Testis (tissue), 2 donors: ENCODE measurements at regions not wholly inside any gene's neighbourhood (a gene's known extent, or its start where the extent isn't known, plus 50 kb on each side); places are given as distances from the start of the nearest gene placed in this dataset.

Source experiments
- POLR2A ChIP-seq: fragments of 450-650 bp; IDR thresholded peaks from one replicate; pipeline ENCODE4 v1.6.1; 2017; ENCODE audit warnings: antibody characterized with exemption, mild to moderate bottlenecking, moderate library complexity
- TF ChIP-seq, protein P1 (sequence below), 3 experiments: fragments of 450-650 bp in 2 of 3; fragments of 200-600 bp in 1 of 3; sonication (generic) in 1 of 3; IDR thresholded peaks; one replicate each; pipeline ENCODE4 v1.5.1; 2016 to 2019; ENCODE audit warnings: antibody characterized with exemption in 3 of 3, mild to moderate bottlenecking in 2 of 3, moderate library complexity in 1 of 3

DNA sequence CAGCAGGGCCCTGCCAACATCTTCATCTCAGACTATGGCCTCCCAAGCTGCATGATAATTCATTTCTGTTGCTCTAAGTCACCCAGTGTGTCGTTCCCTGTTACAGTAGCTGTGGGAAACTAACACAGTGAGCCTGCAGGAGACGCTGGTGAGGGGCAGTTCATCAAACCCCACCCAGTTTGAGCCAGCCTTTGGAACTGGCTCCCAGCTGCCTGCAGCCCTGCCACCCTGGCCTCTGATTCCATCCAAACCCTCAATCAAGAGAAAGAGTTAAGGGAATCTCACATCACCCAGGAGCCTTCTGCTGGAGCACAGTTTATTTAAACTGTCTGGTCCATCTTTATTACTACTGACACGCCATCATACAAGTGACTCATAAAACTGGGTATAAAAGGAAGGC, 64.9 kb upstream of the ZCCHC2 start:
- TF ChIP-seq POLR2A, result no peak
- TF ChIP-seq, protein P1, sequence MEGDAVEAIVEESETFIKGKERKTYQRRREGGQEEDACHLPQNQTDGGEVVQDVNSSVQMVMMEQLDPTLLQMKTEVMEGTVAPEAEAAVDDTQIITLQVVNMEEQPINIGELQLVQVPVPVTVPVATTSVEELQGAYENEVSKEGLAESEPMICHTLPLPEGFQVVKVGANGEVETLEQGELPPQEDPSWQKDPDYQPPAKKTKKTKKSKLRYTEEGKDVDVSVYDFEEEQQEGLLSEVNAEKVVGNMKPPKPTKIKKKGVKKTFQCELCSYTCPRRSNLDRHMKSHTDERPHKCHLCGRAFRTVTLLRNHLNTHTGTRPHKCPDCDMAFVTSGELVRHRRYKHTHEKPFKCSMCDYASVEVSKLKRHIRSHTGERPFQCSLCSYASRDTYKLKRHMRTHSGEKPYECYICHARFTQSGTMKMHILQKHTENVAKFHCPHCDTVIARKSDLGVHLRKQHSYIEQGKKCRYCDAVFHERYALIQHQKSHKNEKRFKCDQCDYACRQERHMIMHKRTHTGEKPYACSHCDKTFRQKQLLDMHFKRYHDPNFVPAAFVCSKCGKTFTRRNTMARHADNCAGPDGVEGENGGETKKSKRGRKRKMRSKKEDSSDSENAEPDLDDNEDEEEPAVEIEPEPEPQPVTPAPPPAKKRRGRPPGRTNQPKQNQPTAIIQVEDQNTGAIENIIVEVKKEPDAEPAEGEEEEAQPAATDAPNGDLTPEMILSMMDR (IDR thresholded peaks at IDR 0.05), result no peak
